ENCODE measurements at regions not wholly inside any gene's neighbourhood (a gene's known extent, or its start where the extent isn't known, plus 50 kb on each side); places are given as distances from the start of the nearest gene placed in this dataset.

DNA sequence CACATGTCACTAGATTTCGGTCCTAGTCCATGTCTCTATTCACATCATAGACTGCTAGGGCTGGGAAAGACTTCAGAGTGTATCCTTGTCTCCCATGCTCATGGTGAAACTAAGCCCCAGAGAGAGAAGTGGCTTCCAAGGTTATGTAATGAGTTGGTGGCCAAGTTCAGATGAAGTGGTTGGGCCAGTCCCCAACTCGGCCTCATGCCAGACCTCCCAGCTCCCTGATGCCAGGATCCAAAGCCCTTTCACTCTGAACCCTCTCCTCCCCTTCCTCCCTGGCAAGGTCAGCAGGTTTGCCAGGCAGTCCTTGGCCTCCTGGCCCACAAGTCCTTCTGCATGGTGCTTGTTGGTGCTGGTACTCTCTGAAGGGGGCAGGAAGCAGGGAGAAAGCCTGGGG lies 189.7 kb downstream of the AXIN2 start:
- TF ChIP-seq, protein P1, sequence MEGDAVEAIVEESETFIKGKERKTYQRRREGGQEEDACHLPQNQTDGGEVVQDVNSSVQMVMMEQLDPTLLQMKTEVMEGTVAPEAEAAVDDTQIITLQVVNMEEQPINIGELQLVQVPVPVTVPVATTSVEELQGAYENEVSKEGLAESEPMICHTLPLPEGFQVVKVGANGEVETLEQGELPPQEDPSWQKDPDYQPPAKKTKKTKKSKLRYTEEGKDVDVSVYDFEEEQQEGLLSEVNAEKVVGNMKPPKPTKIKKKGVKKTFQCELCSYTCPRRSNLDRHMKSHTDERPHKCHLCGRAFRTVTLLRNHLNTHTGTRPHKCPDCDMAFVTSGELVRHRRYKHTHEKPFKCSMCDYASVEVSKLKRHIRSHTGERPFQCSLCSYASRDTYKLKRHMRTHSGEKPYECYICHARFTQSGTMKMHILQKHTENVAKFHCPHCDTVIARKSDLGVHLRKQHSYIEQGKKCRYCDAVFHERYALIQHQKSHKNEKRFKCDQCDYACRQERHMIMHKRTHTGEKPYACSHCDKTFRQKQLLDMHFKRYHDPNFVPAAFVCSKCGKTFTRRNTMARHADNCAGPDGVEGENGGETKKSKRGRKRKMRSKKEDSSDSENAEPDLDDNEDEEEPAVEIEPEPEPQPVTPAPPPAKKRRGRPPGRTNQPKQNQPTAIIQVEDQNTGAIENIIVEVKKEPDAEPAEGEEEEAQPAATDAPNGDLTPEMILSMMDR (conservative IDR thresholded peaks at IDR 0.05; ENCODE audit: low read depth, low read length), result no peak
- no peak for TF ChIP-seq MAFK (IDR thresholded peaks at IDR 0.05; ENCODE audit: low read depth, low read length)
- no peak for TF ChIP-seq POLR2A (IDR thresholded peaks at IDR 0.05; ENCODE audit: low read depth, low read length)

Measured in IMR-90 (cell line).